ENCODE measurements at regions not wholly inside any gene's neighbourhood (a gene's known extent, or its start where the extent isn't known, plus 50 kb on each side); places are given as distances from the start of the nearest gene placed in this dataset.

DNA sequence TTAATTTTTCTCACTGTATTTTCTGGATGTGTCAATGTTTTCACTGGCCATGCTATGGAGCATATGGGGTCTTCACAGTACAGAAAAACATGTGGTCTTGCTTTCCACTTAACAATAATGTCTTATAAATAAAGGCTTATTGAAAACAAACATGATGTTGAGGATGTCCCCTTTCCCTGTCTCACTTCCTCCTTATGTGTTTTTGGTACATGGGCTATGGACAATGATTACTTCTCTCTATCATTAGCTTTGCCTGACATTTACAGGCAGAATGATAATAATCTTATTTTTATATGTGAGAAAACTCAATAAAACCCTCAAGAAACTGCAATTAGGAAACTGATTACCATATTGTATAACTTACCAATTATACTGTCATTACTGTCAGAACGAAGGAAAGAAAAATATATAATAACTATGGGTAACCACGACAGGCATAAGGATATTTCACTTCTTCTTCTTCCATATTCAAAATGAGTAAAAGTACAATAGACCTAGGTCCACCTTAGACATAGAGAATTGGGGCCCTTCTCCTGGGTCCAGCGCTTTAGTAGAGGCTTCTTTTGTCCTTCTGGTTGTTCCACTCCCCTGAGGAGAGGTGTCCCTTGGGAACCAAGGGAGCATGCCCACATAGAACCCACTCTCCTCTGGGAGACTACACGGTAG, 375.0 kb downstream of the MAN2A1 start:
- ChIA-PET RAD21 (ENCODE audit: low non-redundant PET in 1 of 2, low total read pairs in 2 of 2, uncharacterized antibody in 2 of 2, unreplicated experiment in 2 of 2) (no interaction called here), CTCF (no interaction called here), POLR2A (no interaction called here)
- no TSS peak for BruUV-seq (replicated peaks)
- no peak overlapping the region for H3K27ac ChIP-seq (ENCODE audit: low read depth, low read length)
- no peak for TF ChIP-seq YY1 (IDR thresholded peaks at IDR 0.05; ENCODE audit: extremely low read depth, insufficient replicate concordance, low read depth, low read length)
- TF ChIP-seq ZFX (IDR thresholded peaks at IDR 0.05), result no peak
- TF ChIP-seq ZBTB33 (IDR thresholded peaks at IDR 0.05; ENCODE audit: extremely low read depth, insufficient replicate concordance, low read length), result no peak
- TF ChIP-seq SIN3A (IDR thresholded peaks at IDR 0.05; ENCODE audit: low read depth), result no peak
- no peak for TF ChIP-seq CBX3 (IDR thresholded peaks at IDR 0.05; ENCODE audit: low read depth)
- TF ChIP-seq EGR1 (IDR thresholded peaks at IDR 0.05; ENCODE audit: low read depth), result no peak
- TF ChIP-seq MAX (IDR thresholded peaks at IDR 0.05), result no peak
- TF ChIP-seq, protein P1, sequence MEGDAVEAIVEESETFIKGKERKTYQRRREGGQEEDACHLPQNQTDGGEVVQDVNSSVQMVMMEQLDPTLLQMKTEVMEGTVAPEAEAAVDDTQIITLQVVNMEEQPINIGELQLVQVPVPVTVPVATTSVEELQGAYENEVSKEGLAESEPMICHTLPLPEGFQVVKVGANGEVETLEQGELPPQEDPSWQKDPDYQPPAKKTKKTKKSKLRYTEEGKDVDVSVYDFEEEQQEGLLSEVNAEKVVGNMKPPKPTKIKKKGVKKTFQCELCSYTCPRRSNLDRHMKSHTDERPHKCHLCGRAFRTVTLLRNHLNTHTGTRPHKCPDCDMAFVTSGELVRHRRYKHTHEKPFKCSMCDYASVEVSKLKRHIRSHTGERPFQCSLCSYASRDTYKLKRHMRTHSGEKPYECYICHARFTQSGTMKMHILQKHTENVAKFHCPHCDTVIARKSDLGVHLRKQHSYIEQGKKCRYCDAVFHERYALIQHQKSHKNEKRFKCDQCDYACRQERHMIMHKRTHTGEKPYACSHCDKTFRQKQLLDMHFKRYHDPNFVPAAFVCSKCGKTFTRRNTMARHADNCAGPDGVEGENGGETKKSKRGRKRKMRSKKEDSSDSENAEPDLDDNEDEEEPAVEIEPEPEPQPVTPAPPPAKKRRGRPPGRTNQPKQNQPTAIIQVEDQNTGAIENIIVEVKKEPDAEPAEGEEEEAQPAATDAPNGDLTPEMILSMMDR (IDR thresholded peaks at IDR 0.05 in 2 of 3, conservative IDR thresholded peaks at IDR 0.05 in 1 of 3; ENCODE audit: borderline replicate concordance in 1 of 3, insufficient read depth in 1 of 3, low read depth in 2 of 3, low read length in 2 of 3), result no peak
- no peak for TF ChIP-seq EZH2 (IDR thresholded peaks at IDR 0.05)
- TF ChIP-seq ATF3 (IDR thresholded peaks at IDR 0.05), result no peak
- no peak for TF ChIP-seq JUND (IDR thresholded peaks at IDR 0.05)
- TF ChIP-seq POLR2A (IDR thresholded peaks at IDR 0.05; ENCODE audit: borderline replicate concordance, extremely low read depth, insufficient read depth, insufficient read length), result no peak
- no peak for TF ChIP-seq ELF1 (IDR thresholded peaks at IDR 0.05; ENCODE audit: borderline replicate concordance, low read depth)
- TF ChIP-seq RAD21 (IDR thresholded peaks at IDR 0.05; ENCODE audit: low read depth), result no peak
- TF ChIP-seq SRF (IDR thresholded peaks at IDR 0.05; ENCODE audit: low read depth), result no peak
- TF ChIP-seq ZNF274 (IDR thresholded peaks at IDR 0.05; ENCODE audit: low read depth, low read length), result no peak
- TF ChIP-seq SP1 (IDR thresholded peaks at IDR 0.05; ENCODE audit: low read depth), result no peak
- no peaks in the 10 kb centered on the region for H3K79me2 ChIP-seq (ENCODE audit: insufficient read depth, low read length)
- no peak overlapping the region for H3K4me2 ChIP-seq (ENCODE audit: low read length)
- no peaks in the 10 kb centered on the region for H3K4me1 ChIP-seq (ENCODE audit: control insufficient read depth in 1 of 2, insufficient read depth in 2 of 2, low read length in 2 of 2)
- no peaks in the 10 kb centered on the region for H3K27me3 ChIP-seq (ENCODE audit: insufficient read depth, low read length)
- ATAC-seq (no peak), DNase-seq (ENCODE audit: low read depth, low spot score) (no peak)
- no peak overlapping the region for H3K9ac ChIP-seq (ENCODE audit: low read length)
- H3K4me3 ChIP-seq (replicated peaks in 1 of 2; ENCODE audit: low read depth in 1 of 2, low read length in 2 of 2), result no peak overlapping the region
- intact Hi-C loops (cut with micrococcal nuclease), result no loop called here
- no peaks in the 10 kb centered on the region for H3K9me3 ChIP-seq (ENCODE audit: control insufficient read depth in 1 of 2, insufficient read depth in 1 of 2, low read depth in 1 of 2, low read length in 2 of 2)
- H4K20me1 ChIP-seq (ENCODE audit: insufficient read depth), result no peaks in the 10 kb centered on the region
- no peaks in the 10 kb centered on the region for H3K36me3 ChIP-seq (ENCODE audit: control insufficient read depth in 1 of 2, insufficient read depth in 2 of 2, low read length in 2 of 2)
- H3K9me2 ChIP-seq (ENCODE audit: insufficient read depth), result no peaks in the 10 kb centered on the region
- H2AFZ ChIP-seq (ENCODE audit: low read depth, low read length, poor library complexity, severe bottlenecking), result no peak overlapping the region
